ENCODE measurements at regions not wholly inside any gene's neighbourhood (a gene's known extent, or its start where the extent isn't known, plus 50 kb on each side); places are given as distances from the start of the nearest gene placed in this dataset.

- no peak for TF ChIP-seq CTCF (IDR thresholded peaks at IDR 0.05; ENCODE audit: borderline replicate concordance)
These were observed 150.4 kb upstream of the SLC6A11 start for GRCh38 chr3:10665592-10665991.

GRCh38 chr3:10666621-10667020 is 149.4 kb upstream of the SLC6A11 start:
- H3K36me3 ChIP-seq, result no peaks in the 10 kb centered on the region
- H3K27me3 ChIP-seq (ENCODE audit: low read depth), result peaks cover 33% of the 10 kb centered on the region
- DNase-seq, result peak; percentile 46
- H3K4me3 ChIP-seq, result no peak overlapping the region
- peaks cover 8% of the 10 kb centered on the region for H3K4me1 ChIP-seq
- no peak for TF ChIP-seq CTCF (IDR thresholded peaks at IDR 0.05; ENCODE audit: borderline replicate concordance)
- intact Hi-C loops (cut with micrococcal nuclease), result no loop called here
- H3K27ac ChIP-seq (replicated peaks), result no peak overlapping the region
- no peaks in the 10 kb centered on the region for H3K9me3 ChIP-seq (replicated peaks)

More at GRCh38 chr3:10665592-10665991, 150.4 kb upstream of the SLC6A11 start:
- Histone ChIP-seq H3K27me3 (ENCODE audit: low read depth) (peaks cover 33% of the 10 kb centered on the region), H3K27ac (replicated peaks) (no peak overlapping the region), H3K4me1 (peaks cover 8% of the 10 kb centered on the region), H3K9me3 (replicated peaks) (no peaks in the 10 kb centered on the region), H3K36me3 (no peaks in the 10 kb centered on the region), H3K4me3 (no peak overlapping the region)
- intact Hi-C loops (cut with micrococcal nuclease), result no loop called here
- DNase-seq, result no peak

- Histone ChIP-seq H3K27me3 (ENCODE audit: low read depth) (peaks cover 33% of the 10 kb centered on the region), H3K27ac (replicated peaks) (no peak overlapping the region), H3K9me3 (replicated peaks) (no peaks in the 10 kb centered on the region), H3K4me1 (peaks cover 11% of the 10 kb centered on the region), H3K36me3 (no peaks in the 10 kb centered on the region), H3K4me3 (no peak overlapping the region)
- intact Hi-C loops (cut with micrococcal nuclease), result no loop called here
- no peak for DNase-seq
- no peak for TF ChIP-seq CTCF (IDR thresholded peaks at IDR 0.05; ENCODE audit: borderline replicate concordance)
These were observed 148.8 kb upstream of the SLC6A11 start for GRCh38 chr3:10667269-10667668.

GRCh38 chr3:10667901-10668476 is 148.0 kb upstream of the SLC6A11 start:
- Histone ChIP-seq H3K9me3 (replicated peaks) (no peaks in the 10 kb centered on the region), H3K27ac (replicated peaks) (no peak overlapping the region), H3K27me3 (ENCODE audit: low read depth) (peaks cover 33% of the 10 kb centered on the region), H3K36me3 (no peaks in the 10 kb centered on the region), H3K4me1 (peaks cover 17% of the 10 kb centered on the region), H3K4me3 (no peak overlapping the region)
- DNase-seq, result no peak
- intact Hi-C loops (cut with micrococcal nuclease), result no loop called here
- no peak for TF ChIP-seq CTCF (IDR thresholded peaks at IDR 0.05; ENCODE audit: borderline replicate concordance)

GRCh38 chr3:10669490-10670048 is 146.5 kb upstream of the SLC6A11 start:
- H3K27me3 ChIP-seq (ENCODE audit: low read depth), result peaks cover 22% of the 10 kb centered on the region
- H3K36me3 ChIP-seq, result no peaks in the 10 kb centered on the region
- intact Hi-C loops (cut with micrococcal nuclease), result no loop called here
- H3K4me3 ChIP-seq, result no peak overlapping the region
- no peaks in the 10 kb centered on the region for H3K9me3 ChIP-seq (replicated peaks)
- no peak overlapping the region for H3K27ac ChIP-seq (replicated peaks)
- TF ChIP-seq CTCF (IDR thresholded peaks at IDR 0.05; ENCODE audit: borderline replicate concordance), result no peak
- peaks cover 17% of the 10 kb centered on the region for H3K4me1 ChIP-seq
- DNase-seq, result no peak
